ENCODE measurements at regions not wholly inside any gene's neighbourhood (a gene's known extent, or its start where the extent isn't known, plus 50 kb on each side); places are given as distances from the start of the nearest gene placed in this dataset.
"Not testable (repeated sequence)": the region's sequence is repeated elsewhere in the genome, so short reads cannot be mapped to it uniquely, and the experiment has no call there.

DNA sequence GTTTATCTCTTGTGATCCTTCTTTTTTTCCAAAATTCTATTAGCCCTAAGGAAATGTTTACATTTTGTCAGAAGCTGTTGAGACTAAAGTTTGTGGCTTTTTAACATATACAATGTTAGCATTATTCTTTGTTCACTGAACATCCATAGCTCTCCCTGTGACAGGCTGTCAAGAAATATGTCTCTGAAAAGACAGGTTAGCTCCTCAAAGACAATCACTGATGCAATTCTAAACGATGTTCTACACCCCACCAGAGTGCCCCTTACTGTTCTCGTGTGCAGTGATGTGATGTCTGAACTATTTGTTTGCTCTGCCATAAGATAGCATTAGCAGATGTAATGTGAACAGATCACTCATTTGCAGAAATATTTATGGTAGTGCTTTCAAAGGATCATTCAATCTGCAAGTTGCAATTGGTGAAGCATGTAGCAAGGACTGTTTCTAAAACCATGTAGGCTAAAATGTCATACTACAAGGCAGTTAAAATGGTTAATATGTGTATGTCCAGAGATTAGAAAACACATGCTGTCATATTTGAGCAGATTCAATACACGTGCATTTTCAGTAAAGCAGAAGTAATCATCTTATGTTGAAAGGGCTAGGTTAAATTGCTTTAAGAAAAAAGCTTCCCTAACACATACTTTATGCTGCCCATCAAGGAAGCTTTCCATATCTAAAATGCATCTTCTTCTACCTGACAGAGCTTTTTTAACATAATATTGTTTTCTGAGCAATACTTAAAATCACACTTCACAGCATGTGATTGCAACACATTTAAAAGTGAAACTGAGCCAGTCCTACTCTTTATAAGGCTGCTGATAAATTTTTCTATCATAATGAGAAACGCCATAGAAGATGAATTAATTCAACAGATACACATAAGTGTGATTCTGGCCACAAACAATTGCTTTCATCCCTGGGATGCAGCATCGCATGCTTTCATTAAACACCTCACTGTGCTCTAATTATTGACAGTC is 285.7 kb upstream of the UBE2E3 start:
- no peak for FAIRE-seq

DNA sequence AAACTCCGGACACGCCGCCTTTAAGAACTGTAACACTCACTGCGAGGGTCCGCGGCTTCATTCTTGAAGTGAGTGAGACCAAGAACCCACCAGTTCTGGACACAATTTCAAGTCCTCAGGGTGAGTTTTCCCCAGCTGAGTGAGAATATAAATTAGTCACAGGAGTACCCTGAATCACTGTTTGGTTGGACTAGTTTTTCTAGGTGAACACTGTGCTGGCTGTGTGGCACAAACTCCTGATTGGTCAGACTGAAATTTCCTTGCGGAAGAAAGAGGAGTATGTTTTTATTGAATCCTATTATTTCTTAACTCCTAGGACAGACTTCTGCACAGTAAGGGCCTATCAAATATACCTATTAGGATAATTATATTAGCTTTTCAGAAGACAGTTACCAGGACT is 288.1 kb upstream of the UBE2E3 start:
- no peak for FAIRE-seq

DNA sequence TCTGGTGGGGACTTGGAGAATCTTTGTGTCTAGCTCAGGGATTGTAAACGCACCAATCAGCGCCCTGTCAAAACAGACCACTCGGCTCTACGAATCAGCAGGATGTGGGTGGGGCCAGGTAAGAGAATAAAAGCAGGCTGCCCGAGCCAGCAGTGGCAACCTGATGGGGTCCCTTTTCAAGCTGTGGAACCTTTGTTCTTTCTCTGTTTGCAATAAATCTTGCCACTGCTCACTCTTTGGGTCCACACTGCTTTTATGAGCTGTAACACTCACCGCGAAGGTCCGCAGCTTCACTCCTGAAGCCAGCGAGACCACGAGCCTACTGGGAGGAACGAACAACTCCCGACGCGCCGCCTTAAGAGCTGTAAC is 288.6 kb upstream of the UBE2E3 start:
- FAIRE-seq: not testable (repeated sequence)

DNA sequence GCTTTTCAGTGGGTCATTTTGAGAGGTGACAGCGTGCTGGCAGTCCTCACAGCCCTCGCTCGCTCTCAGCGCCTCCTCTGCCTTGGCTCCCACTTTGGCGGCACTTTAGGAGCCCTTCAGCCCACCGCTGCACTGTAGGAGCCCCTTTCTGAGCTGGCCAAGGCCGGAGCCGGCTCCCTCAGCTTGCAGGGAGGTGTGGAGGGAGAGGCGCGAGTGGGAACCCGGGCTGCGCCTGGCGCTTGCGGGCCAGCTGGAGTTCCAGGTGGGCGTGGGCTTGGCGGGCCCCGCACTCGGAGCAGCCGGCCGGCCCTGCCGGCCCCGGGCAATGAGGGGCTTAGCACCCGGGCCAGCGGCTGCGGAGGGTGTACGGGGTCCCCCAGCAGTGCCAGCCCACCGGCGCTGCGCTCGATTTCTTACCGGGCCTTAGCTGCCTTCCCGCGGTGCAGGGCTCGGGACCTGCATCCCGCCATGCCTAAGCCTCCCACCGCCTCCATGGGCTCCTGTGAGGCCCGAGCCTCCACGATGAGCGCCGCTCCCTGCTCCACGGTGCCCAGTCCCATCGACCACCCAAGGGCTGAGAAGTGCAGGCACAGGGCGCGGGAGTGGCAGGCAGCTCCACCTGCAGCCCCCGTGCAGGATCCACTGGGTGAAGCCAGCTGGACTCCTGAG is 289.1 kb upstream of the UBE2E3 start:
- not testable (repeated sequence) for FAIRE-seq

DNA sequence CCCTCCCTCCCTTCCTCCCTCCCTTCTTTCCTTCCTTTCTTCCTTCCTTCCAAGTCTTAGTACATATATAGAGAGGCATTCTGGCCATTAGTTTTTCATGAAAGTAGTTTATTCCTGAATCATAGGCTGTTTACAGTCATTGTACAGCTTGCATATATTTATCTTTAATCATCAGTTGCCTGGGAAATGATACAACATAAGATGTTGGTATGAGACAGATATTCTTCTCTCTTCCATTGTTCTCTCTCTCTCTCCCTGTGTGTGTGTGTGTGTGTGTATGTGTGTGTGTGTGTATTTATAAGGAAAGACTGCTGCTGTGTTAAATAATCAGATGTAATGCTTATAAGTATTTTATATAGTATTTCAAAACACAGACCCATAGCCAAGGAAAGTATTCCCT is 289.8 kb upstream of the UBE2E3 start:
- FAIRE-seq: no peak

DNA sequence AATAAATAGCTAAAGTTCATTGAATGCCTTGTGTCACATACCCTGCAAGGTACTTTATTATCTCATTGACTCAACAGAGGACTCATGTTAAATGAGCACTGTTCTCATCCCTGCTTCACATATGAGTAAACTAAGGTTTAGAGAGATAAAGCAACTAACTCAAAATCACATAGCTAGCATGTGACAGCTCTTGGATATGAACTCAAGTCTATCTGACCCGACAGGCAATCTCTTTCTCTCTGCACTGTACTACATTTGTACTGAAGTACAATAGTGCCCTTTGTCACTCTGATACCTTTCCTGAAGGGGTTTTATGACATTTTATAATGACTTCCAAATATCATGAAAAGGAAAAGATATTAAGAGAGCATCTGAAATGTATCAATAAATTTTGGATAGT is 297.5 kb upstream of the UBE2E3 start:
- no peak for FAIRE-seq

DNA sequence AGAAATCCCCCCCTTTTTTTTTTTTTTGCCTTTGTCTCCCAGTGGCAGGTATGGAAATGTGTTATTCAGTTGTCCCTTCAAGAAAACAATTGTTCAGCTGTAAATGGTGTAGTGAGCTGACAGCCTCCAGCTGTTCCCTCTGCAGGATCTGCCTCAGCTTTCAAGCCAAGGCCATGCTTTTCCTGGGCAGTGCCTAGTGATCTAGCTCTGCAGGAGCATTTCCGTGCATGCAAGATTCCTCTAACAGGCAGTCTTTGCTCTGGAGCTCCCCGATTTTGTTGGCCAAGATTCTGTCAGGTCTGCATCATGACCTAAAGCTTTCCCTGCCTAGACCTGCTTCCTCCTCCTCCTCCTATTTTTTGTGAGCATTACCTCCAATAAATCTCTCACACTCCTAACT is 300.7 kb upstream of the UBE2E3 start:
- no peak for FAIRE-seq

DNA sequence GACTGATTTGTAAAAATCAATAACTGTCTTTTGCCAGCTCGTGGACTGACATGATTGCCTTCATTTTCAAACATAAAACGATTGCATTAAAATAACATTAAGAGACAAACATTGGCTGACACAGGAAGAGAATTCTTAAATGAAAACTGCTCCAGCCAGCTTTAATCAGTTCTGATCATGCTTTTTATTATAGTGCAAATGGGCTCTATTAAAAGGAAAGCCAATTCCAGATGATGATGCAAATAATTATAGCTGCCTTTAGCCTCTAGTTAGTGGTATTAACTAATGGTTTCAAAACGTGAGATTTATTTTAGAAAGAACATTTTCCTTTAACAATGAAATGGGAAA is 301.8 kb upstream of the UBE2E3 start:
- no peak for FAIRE-seq

DNA sequence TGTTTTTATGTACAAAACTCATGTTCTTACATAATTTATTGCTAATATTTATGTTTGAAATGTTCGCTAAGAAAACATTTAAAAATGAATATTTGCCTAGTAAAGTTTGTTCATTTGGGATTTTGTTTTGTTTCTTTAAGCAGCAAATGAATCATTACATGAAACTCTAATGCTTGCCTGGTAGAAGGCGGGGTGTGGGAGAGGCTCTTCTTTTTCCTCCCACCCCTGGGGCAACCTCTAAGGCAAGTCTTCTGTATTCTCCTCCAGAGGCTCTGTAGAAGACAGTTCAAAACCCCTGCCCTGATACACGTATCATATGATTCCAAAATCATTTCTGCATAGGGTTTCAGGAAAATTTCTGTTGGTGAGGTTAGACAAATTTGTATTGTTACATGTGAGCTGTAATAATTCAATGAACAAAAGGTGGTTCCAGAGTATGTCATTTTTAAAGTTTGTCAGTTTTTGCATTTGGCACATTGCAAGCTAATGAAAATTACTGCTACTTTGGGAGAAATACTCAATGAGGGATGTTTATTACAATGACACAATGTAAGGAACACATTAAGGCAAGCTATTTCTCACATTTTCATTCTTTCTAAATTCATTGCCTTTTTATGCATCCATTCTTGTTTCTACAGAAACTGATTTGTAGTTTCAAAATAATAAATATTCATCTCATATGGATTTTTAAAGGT is 302.3 kb upstream of the UBE2E3 start:
- FAIRE-seq: no peak

DNA sequence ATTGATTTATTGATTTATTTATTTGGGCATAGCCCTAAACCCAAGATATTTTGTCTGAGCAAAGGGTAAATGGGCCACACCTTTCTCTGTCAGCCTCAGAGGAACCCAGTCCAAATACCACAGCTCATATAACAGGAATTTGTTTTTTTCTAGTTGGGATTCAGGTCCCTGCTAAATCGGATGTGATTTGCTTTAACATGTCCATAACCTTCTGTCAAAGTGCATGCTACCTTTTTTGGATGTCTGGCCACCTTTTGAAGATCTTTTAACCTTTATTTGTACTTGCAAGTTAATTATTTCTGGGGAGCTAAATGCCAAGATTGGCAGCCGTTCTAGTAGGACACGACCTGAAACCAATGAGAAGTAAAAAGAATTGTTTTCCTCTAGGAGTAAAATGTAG is 303.2 kb upstream of the UBE2E3 start:
- no peak for FAIRE-seq

DNA sequence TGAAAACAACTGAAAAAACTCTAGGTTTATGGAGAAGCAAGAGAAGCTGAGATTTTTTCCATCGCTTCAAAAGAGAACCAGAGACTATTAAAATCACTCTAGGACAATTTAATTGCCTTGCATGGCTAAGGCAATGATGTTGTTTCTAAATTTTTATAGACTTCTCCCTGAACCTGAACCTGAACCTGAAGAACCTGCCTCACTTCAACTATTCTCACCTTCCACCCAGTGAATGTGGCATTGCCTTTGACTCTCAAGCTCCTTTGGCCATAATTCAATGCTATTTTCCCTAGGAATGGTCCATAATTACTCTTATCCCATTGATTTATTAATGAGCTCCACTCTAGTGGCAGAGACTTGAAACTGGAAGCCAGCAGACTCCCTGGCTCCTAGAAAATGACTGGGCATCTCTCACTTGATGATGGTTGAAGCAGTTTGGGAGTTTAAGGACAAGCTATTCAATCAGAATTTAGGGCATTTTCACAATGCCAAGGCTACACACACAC is 303.8 kb upstream of the UBE2E3 start:
- FAIRE-seq: no peak

DNA sequence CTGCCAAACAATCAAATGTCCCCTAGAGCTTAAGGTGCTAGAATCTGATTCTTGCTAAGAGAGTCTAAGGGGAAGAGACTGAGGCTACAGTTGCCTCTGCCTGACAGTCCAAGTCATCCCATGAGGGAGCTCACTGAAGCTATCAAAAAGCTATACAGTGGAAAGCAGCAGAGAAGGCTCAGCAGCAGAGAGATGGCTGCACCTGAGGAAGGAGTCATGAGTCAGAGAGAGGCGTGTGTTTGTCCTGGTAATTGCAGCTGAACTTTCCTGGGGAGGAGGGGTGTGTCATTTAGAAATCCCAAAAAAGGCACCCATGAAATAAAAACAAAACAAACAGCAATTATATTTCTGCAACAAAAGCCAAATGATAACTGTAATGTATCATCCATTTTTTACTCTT is 305.2 kb upstream of the UBE2E3 start:
- FAIRE-seq: no peak

DNA sequence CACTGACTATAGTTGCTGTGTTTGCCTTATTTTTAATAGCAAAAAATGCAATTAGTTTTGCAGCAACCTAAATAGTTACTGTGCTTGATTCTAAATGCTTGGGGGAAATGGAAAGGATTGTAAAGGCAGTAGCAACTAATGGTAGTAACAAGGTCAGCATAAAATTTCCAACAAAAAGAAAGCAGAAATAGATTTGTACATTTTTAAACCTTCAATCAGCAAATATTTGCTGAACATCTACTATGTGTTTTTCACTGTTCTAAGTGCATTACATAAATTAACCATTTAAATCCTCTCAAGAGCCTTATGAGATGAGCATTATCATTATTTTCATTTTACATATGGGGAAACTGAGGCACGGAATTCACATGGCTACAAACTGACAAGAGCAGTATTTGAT is 308.0 kb upstream of the UBE2E3 start:
- no peak for FAIRE-seq

DNA sequence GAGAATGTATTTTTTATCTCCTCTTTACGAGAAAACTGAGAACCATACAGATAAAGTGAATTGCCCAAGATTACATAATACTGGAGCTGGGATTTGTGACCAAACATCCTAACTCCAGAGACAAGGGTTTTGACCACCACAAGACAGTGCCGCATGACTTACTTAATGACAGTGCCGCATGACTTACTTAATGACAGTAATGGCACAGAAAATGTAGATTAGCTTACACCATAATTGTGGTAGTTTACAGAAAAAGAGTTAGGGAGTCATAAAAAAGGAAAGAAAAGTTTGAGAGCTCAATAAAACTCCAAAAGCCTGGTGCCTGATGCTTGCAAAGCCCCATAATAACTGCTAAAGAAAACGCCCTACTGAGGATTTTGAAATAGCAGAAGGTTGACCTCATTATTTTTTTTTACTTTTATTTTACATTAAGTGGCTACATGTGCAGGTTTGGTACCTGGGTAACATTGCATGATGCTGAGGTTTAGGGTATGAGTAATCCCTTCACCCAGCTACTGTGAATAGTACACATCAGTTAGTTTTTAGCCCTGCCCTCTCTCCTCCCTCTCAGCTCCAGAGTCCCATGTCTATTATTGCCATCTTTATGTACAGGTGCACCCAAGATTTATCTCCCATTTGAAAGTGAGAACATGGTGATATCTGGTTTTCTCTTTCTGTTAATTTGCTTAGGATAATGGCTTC is 310.0 kb upstream of the UBE2E3 start:
- FAIRE-seq: no peak

DNA sequence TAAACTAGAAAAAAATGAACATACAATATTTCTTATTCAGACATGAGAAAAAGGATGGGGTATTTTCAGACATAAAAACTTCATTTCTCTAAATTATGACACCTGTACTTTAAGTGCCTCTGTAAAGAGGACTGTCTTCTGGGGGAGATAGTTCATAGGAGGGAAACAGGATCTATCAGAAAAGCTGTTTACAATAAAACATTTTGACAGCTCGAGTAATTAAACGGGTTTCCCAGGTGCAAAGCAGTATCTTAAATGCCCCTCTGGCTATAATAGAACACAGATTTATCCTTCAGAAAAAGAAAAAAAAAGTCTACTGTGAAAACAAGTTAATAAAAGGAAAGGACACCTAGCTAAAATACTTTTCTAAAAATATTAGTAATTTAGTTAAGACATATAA is 311.4 kb upstream of the UBE2E3 start:
- no peak for FAIRE-seq

DNA sequence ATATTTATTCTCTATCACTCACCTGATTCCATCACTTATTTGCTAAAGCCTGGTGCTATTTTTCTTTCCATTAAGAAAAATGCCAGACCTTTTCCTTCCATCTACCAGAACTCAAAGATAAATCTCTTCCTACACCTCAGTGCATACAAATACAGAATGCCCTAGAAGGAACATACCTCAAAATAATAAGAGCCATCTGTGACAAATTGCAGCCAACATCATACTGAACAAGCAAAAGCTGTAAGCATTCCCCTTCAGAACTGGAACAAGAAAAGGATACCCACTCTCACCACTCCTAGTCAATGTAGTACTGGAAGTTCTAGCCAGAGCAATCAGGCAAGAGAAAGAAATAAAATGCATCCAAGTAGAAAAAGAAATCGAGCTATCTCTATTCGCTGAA is 315.9 kb upstream of the UBE2E3 start:
- no peak for FAIRE-seq

DNA sequence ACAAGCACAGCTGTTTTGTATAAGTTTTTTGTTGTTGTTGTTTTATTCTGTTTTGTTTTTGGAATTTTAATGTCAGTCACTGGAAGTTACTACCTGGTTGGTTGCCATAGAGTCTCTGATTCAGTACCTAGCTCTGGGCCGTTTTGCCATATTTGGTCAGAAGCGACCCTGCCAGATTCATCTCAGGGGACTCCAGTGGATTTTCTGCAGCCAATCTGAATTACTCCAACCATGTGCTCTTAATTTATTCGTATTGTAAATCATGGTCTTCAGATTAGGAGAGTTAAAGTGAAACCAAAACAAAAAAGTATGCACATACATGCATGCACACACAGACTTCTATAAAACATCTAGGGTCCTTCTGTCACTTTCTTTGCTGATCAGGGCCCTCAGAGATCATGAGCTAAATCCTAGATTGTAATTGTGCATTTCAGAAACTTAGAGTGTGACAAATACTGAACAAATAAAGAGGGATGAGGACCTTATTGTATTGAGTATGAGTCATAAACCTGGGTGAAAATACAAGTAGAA is 317.4 kb upstream of the UBE2E3 start:
- no peak for FAIRE-seq

DNA sequence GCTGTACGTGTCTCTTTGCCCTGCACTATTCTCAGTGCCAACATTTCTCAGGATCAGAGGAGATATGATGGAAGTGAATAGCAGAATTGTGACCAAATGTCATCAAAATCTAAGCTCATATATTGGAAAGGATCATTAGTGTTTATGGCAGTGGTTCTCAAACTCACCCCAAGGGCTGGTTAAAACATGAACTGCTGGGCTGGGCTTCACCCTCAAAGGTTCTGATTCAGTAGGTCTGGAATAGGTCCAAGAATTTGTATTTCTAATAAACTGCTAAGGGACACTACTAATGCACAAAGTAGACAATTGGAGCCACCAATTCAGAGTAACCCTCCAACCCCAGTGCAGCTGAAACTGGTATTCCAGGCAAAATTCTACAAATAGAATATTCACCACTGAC is 317.9 kb upstream of the UBE2E3 start:
- FAIRE-seq: no peak

DNA sequence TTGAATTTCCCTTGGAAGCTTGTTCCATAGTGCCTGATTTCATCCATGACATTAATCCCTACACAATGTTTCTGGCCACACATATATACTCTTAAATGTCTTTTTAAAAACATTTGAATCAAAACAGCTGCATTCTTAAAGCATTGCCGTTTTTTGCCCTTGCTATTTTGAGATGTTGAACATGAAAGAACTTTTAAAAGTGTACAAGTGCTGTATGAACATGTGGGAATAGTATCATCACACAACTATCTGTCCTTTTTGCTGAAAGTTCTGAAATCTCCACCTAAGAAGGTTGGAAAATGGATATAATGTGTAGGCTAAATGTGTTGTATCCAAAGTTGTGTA is 318.7 kb upstream of the UBE2E3 start:
- FAIRE-seq: no peak

DNA sequence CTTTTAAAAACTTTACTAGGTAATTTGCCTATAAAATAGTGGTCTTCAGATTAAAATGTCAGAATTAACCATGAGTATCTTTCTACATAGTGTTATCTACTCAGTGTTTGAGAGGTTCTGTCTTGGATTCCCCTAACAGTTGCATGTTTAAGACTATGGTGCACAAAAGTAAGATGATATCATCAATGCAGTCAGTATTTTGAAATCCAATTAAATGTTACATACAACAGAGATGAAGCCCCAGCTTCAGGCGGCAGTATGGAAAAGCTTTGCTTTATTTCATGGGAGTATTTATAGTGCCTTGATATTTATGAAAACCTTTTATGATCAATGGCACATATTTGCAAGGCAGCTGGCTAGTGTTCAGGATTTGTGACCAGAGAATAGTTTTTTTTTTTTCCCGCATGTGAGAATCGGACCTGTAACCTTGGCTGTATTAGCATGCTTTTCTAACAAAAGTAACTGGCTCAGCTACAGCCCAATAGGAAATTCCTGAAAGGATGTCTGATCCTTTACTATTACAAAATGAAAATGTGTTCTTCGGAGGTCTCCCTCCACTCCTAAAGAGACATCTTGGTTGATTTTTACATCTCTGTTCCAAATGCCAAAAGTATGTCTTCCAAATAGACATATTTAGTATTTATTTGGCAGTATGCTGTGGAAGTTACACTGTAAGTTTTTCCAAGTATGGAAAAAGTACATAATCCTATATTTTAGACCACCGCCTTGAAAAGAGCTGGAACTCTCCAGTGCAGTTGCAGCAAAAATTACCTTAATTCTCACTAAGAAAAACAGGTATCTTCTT is 319.3 kb upstream of the UBE2E3 start:
- no peak for FAIRE-seq

DNA sequence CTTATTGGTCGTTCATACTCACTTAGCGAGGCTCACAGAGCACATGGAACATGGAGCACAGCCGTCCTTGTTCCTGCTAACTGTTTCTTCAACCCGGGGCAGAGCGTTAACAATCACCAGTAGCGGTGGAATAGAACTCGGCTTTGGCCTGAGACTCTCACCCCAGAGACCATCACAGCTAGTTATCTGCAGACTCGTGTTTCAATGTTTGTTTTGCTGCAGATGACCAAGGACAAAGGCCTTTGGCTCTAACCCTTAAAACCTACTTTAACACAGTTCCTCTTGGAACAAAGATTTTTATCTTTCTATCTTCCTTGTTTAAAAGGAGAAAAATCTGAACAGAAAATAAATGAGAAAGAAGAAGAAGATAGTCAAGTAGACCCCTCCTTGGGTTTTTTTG is 320.2 kb upstream of the UBE2E3 start:
- no peak for FAIRE-seq

DNA sequence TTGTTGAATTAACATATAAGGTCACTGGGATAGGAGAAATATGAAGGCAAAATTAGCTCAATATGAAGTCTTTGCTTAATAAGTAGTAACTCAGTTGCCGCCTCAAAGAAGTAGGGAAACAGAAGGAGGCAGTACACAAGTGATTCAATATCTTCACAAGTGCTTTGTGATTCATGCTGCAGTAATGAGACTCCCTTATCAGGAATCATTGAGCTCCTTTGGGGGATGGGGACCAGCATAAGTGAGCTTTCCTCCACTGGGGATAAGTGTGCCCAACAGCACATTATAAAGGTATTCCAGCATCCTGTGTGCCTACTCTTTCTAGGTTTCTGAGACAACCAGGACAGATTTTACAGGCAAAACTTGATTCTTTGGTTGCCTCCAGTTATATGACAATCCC is 323.4 kb upstream of the UBE2E3 start:
- no peak for FAIRE-seq
